Activated T-helper 1 cell treated with Interleukin-2 at 50 U/mL for 16 hours (primary cell): ENCODE measurements at regions not wholly inside any gene's neighbourhood (a gene's known extent, or its start where the extent isn't known, plus 50 kb on each side); places are given as distances from the start of the nearest gene placed in this dataset.
"Not testable (repeated sequence)": the region's sequence is repeated elsewhere in the genome, so short reads cannot be mapped to it uniquely, and the experiment has no call there.

Experiments used
- DNase-seq: peaks from one replicate; pipeline ENCODE4 v3.0.0-alpha.2; 2020; ENCODE audit warnings: low read depth

GRCh38 chr10:45118929-45119328, 118.2 kb downstream of the ZNF22 start:
- DNase-seq: no peak

GRCh38 chr10:45122180-45122860, 121.6 kb downstream of the ZNF22 start:
- not testable (repeated sequence) for DNase-seq

GRCh38 chr10:45135443-45136198, 134.9 kb downstream of the ZNF22 start:
- DNase-seq: no peak

- no peak for DNase-seq
Observed at GRCh38 chr10:45136256-45136655, 135.5 kb downstream of the ZNF22 start.

GRCh38 chr10:45144326-45145070, 143.8 kb downstream of the ZNF22 start:
- DNase-seq: no peak

- not testable (repeated sequence) for DNase-seq
Observed at GRCh38 chr10:45145143-45145542, 144.4 kb downstream of the ZNF22 start.

- no peak for DNase-seq
Observed at GRCh38 chr10:45147000-45147399, 146.3 kb downstream of the ZNF22 start.

GRCh38 chr10:45150997-45151396, 150.3 kb downstream of the ZNF22 start:
- DNase-seq: no peak

GRCh38 chr10:45151467-45152214, 150.9 kb downstream of the ZNF22 start:
- DNase-seq: no peak

- no peak for DNase-seq
Observed at GRCh38 chr10:45152726-45153125, 152.0 kb downstream of the ZNF22 start.

- DNase-seq: no peak
Observed at GRCh38 chr10:45154502-45154901, 153.8 kb downstream of the ZNF22 start.

GRCh38 chr10:45155784-45156183, 155.1 kb downstream of the ZNF22 start:
- DNase-seq: no peak

- DNase-seq: no peak
Observed at GRCh38 chr10:45160271-45160670, 155.1 kb downstream of the OR13A1 start.

- DNase-seq: no peak
Observed at GRCh38 chr10:45163315-45163975, 152.0 kb downstream of the OR13A1 start.

- DNase-seq: not testable (repeated sequence)
Observed at GRCh38 chr10:45175520-45176118, 139.8 kb downstream of the OR13A1 start.

GRCh38 chr10:45179691-45180090, 135.7 kb downstream of the OR13A1 start:
- DNase-seq: no peak

- no peak for DNase-seq
Observed at GRCh38 chr10:45180507-45180906, 134.9 kb downstream of the OR13A1 start.

GRCh38 chr10:45180946-45181875, 134.2 kb downstream of the OR13A1 start:
- no peak for DNase-seq

GRCh38 chr10:45183174-45183573, 132.2 kb downstream of the OR13A1 start:
- DNase-seq: no peak
